ENCODE measurements at regions not wholly inside any gene's neighbourhood (a gene's known extent, or its start where the extent isn't known, plus 50 kb on each side); places are given as distances from the start of the nearest gene placed in this dataset.

- POLR2A ChIA-PET, result no interaction called here
- CTCF ChIA-PET, result no interaction called here
- no peak for TF ChIP-seq CTCF (IDR thresholded peaks at IDR 0.05; ENCODE audit: control extremely low read depth, extremely low read depth, low read depth, missing control alignments)
- DNase-seq (ENCODE audit: extremely low spot score), result no peak
These were observed 68.1 kb upstream of the STUM start for GRCh38 chr1:226480461-226480860.

- TF ChIP-seq CTCF (IDR thresholded peaks at IDR 0.05; ENCODE audit: control extremely low read depth, extremely low read depth, low read depth, missing control alignments), result no peak
- ChIA-PET POLR2A (no interaction called here), CTCF (no interaction called here)
- DNase-seq (ENCODE audit: extremely low spot score), result no peak
These were observed 67.4 kb upstream of the STUM start for GRCh38 chr1:226481133-226481532.

- TF ChIP-seq CTCF (IDR thresholded peaks at IDR 0.05; ENCODE audit: control extremely low read depth, extremely low read depth, low read depth, missing control alignments), result no peak
- DNase-seq (ENCODE audit: extremely low spot score), result no peak
- ChIA-PET CTCF (no interaction called here), POLR2A (no interaction called here)
These were observed 66.4 kb upstream of the STUM start for GRCh38 chr1:226482196-226482595.

GRCh38 chr1:226482975-226483700, 65.4 kb upstream of the STUM start:
- CTCF ChIA-PET, result interaction anchor here (1.2 to 1.4 kb wide), 2 partner anchors 11 to 86 kb away, joined by 3 read pairs; no protein-coding TSS in a partner anchor
- no peak for TF ChIP-seq CTCF (IDR thresholded peaks at IDR 0.05; ENCODE audit: control extremely low read depth, extremely low read depth, low read depth, missing control alignments)
- POLR2A ChIA-PET, result no interaction called here

GRCh38 chr1:226485192-226485591, 63.4 kb upstream of the STUM start:
- ChIA-PET POLR2A (no interaction called here), CTCF (no interaction called here)
- TF ChIP-seq CTCF (IDR thresholded peaks at IDR 0.05; ENCODE audit: control extremely low read depth, extremely low read depth, low read depth, missing control alignments), result no peak
- DNase-seq (ENCODE audit: extremely low spot score), result no peak

More at GRCh38 chr1:226482975-226483700, 65.4 kb upstream of the STUM start:
- DNase-seq (ENCODE audit: extremely low spot score), result no peak

- ChIA-PET POLR2A (no interaction called here), CTCF (no interaction called here)
- TF ChIP-seq CTCF (IDR thresholded peaks at IDR 0.05; ENCODE audit: control extremely low read depth, extremely low read depth, low read depth, missing control alignments), result no peak
- no peak for DNase-seq (ENCODE audit: extremely low spot score)
These were observed 62.4 kb upstream of the STUM start for GRCh38 chr1:226486161-226486560.
